AG09309 (cell line): ENCODE measurements at regions not wholly inside any gene's neighbourhood (a gene's known extent, or its start where the extent isn't known, plus 50 kb on each side); places are given as distances from the start of the nearest gene placed in this dataset.
"Not testable (repeated sequence)": the region's sequence is repeated elsewhere in the genome, so short reads cannot be mapped to it uniquely, and the experiment has no call there.

Experiments
- DNase-seq: peaks from one replicate; pipeline ENCODE4 v3.0.0-alpha.2; 2010; ENCODE audit warnings: low read depth
- H3K4me3 ChIP-seq: 2 replicates; pipeline ENCODE4 v1.5.1; 2011; ENCODE audit warnings: mild to moderate bottlenecking, low read depth, low read length, moderate library complexity; ENCODE audit not compliant: control insufficient read depth
- TF ChIP-seq, protein P1 (sequence below): IDR thresholded peaks from 2 replicates; pipeline ENCODE4 v1.5.1; 2011; ENCODE audit warnings: mild to moderate bottlenecking, low read depth, low read length, inconsistent platforms; ENCODE audit not compliant: insufficient read depth, control insufficient read depth; ENCODE audit errors: missing control alignments

DNA sequence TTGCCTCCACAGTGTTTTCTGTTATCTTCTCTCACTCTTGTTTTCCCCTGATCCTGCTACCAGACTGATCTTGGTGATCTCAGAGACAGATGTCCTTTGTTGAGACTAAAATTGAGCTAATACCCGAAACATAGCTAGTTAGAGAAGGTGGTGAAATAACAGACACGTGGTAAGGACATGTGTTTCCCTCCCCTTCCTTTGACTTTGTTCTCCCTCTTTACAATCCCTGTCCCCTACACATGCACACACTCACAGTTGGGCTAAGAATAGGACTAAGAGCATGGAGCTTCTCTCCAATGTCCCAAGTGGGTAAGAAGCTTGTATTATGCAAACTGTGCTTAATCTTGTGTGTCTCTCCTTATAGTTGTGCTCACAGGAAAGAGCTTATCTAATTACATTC lies 1603.0 kb upstream of the C9orf72 start:
- DNase-seq, result no peak
- TF ChIP-seq, protein P1, sequence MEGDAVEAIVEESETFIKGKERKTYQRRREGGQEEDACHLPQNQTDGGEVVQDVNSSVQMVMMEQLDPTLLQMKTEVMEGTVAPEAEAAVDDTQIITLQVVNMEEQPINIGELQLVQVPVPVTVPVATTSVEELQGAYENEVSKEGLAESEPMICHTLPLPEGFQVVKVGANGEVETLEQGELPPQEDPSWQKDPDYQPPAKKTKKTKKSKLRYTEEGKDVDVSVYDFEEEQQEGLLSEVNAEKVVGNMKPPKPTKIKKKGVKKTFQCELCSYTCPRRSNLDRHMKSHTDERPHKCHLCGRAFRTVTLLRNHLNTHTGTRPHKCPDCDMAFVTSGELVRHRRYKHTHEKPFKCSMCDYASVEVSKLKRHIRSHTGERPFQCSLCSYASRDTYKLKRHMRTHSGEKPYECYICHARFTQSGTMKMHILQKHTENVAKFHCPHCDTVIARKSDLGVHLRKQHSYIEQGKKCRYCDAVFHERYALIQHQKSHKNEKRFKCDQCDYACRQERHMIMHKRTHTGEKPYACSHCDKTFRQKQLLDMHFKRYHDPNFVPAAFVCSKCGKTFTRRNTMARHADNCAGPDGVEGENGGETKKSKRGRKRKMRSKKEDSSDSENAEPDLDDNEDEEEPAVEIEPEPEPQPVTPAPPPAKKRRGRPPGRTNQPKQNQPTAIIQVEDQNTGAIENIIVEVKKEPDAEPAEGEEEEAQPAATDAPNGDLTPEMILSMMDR, result no peak
- H3K4me3 ChIP-seq, result no peak overlapping the region

DNA sequence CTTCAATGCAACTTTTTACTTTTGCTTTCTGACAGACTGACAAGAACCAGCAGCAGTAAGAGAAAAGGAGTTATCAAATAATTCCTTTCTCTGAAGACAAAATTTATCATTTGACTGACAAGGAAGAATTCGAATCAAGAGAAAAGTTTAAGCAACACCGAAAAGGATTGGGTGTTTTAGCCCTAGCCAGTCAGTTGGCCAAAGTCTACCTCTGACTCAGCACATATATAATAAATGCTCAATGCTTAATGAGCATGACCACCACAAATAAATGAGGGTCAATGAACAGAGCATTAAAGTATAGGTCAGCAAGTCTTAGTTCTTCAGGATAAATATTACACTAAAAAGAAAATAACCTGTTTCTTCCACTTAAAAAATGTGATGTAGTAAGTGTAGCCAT lies 1603.5 kb upstream of the C9orf72 start:
- DNase-seq, result no peak
- no peak overlapping the region for H3K4me3 ChIP-seq
- TF ChIP-seq, protein P1, result no peak

DNA sequence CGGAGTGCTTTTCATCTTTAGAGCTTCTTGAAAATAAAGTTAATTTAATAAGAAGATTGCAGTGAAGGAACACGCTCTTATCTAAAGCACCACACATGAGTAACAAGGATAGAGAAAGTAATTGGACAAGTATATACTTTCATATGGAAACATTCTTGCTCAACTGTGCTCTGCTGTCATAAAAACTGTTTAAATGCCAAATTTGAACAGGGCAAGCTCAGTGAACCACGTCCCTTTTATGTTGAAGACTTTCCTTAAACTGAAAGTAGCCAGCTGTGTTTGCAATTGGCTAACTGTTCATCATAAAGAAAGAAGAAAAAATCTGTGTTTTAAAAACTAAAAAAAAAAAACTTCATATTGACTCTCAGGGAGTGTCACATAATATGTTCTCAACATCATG lies 1610.7 kb upstream of the C9orf72 start:
- no peak for DNase-seq
- TF ChIP-seq, protein P1, result no peak

DNA sequence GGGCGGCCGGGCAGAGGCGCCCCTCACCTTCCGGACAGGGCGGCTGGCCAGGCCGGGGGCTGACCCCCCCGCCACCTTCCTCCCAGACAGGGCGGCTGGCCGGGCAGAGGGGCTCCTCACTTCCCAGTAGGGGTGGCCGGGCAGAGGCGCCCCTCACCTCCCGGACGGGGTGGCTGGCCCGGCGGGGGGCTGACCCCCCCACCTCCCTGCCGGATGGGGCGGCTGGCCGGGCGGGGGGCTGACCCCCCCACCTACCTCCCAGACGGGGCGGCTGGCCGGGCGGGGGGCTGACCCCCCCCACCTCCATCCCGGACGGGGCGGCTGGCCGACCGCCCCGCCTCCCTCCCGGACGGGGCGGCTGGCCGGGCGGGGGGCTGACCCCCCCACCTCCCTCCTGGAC lies 1615.5 kb upstream of the C9orf72 start:
- H3K4me3 ChIP-seq, DNase-seq: not testable (repeated sequence)

More for the DNA sequence above, 1610.7 kb upstream of the C9orf72 start:
- no peak overlapping the region for H3K4me3 ChIP-seq

DNA sequence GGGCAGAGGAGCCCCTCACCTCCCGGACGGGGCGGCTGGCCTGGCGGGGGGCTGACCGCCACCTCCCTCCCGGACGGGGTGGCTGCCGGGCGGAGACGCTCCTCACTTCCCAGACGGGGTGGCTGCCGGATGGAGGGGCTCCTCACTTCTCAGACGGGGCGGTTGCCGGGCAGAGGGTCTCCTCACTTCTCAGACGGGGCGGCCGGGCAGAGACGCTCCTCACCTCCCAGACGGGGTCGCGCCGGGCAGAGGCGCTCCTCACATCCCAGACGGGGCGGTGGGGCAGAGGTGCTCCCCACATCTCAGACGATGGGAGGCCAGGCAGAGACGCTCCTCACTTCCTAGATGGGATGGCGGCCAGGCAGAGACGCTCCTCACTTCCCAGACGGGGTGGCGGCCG lies 1615.9 kb upstream of the C9orf72 start:
- not testable (repeated sequence) for H3K4me3 ChIP-seq, DNase-seq

DNA sequence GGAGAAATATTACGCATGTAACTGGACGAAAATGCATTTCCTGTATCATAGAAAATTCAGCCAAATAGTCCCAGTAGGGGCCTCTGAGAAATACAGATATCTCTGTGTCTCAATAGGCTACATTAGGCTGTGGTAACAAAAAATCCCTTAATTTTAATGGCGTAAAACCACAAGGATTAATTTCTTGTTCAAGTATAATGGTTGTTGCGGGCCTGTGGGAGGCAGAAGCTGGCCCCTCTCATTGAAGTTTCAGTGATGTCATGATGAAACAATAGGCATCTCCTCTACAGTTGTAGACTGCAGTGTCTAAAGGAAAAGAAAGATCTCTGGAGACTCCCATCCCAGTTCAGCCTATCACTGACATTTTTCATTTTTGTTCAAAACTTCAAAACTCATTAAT lies 1625.6 kb upstream of the C9orf72 start:
- H3K4me3 ChIP-seq, result no peak overlapping the region
- TF ChIP-seq, protein P1, result no peak
- DNase-seq, result no peak

DNA sequence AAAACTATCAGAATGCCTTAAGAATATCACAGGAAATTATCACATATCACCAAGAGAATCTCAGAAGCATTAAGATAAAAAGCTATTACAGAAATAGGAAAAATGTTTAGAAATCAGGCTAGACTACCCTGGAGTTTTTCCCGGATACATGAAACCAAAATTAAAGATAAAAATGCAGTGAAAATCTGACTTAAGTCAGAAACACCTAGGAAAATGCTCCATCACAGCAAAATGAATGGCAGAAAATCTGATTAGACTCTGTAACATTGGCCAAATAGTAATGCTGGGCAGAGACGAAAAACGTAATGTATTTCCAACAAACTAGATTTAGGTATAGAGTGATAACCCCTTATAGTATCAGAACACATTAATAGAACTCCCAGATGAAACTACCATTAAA lies 1626.7 kb upstream of the C9orf72 start:
- no peak for DNase-seq
- TF ChIP-seq, protein P1, result no peak
- no peak overlapping the region for H3K4me3 ChIP-seq

DNA sequence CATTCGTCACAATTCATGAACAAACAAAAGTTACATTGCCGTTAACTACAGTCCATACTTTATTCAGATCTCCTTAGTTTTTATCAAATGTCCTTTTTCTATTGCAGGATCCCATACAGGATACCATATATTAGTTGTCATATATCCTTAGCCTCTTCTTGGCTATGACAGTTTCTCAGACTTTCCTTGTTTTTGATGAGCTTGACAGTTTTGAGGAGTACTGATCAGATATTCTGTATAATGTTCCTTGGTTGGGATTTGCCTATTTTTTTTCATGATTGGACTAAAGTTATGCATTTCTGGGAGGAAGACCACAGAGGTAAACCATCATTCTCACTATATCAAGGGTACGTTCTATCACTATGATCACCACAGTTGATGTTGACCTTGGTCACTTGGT lies 1627.4 kb upstream of the C9orf72 start:
- no peak for DNase-seq
- TF ChIP-seq, protein P1, result no peak
- H3K4me3 ChIP-seq, result no peak overlapping the region
